ENCODE measurements at regions not wholly inside any gene's neighbourhood (a gene's known extent, or its start where the extent isn't known, plus 50 kb on each side); places are given as distances from the start of the nearest gene placed in this dataset.

DNA sequence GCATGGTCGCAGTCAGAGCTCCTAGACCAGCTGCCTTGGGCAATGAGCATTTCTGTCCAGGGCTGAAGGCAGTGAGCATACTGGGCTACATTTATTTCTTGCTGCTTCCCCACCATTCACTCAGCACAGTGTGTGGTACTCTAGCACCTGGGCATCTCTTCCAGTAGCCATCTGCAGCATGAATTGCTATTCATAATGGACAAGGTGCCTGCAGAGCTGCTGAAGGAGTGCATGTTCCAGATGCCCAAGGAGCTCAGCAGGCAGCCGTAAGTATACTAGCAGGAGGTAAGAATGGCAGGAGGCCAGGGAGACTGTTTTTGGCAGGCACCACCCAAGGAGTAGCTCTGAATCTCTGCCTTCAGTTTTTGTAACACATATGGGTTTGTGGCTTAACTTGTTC is 110.4 kb upstream of the RXFP1 start:
- TF ChIP-seq, protein P1, sequence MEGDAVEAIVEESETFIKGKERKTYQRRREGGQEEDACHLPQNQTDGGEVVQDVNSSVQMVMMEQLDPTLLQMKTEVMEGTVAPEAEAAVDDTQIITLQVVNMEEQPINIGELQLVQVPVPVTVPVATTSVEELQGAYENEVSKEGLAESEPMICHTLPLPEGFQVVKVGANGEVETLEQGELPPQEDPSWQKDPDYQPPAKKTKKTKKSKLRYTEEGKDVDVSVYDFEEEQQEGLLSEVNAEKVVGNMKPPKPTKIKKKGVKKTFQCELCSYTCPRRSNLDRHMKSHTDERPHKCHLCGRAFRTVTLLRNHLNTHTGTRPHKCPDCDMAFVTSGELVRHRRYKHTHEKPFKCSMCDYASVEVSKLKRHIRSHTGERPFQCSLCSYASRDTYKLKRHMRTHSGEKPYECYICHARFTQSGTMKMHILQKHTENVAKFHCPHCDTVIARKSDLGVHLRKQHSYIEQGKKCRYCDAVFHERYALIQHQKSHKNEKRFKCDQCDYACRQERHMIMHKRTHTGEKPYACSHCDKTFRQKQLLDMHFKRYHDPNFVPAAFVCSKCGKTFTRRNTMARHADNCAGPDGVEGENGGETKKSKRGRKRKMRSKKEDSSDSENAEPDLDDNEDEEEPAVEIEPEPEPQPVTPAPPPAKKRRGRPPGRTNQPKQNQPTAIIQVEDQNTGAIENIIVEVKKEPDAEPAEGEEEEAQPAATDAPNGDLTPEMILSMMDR (IDR thresholded peaks at IDR 0.05; ENCODE audit: extremely low read depth in 1 of 2, insufficient read depth in 1 of 2, low read depth in 1 of 2, low read length in 2 of 2): no peak
- TF ChIP-seq, protein P2, sequence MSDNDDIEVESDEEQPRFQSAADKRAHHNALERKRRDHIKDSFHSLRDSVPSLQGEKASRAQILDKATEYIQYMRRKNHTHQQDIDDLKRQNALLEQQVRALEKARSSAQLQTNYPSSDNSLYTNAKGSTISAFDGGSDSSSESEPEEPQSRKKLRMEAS (IDR thresholded peaks at IDR 0.05; ENCODE audit: insufficient read depth, insufficient read length): no peak
- TF ChIP-seq EZH2 (IDR thresholded peaks at IDR 0.05; ENCODE audit: borderline replicate concordance, low read depth, low read length, severe bottlenecking) (no peak), GATA2 (IDR thresholded peaks at IDR 0.05; ENCODE audit: insufficient read depth, insufficient read length, low read depth, low read length) (no peak), POLR2AphosphoS5 (IDR thresholded peaks at IDR 0.05; ENCODE audit: insufficient read depth, low read depth, low read length) (no peak), POLR2A (IDR thresholded peaks at IDR 0.05; ENCODE audit: low read depth, low read length) (no peak), FOS (IDR thresholded peaks at IDR 0.05; ENCODE audit: borderline replicate concordance, insufficient read depth, low read length) (no peak), JUN (IDR thresholded peaks at IDR 0.05; ENCODE audit: borderline replicate concordance, insufficient read depth, insufficient read length, low read depth) (no peak)
